ENCODE measurements at regions not wholly inside any gene's neighbourhood (a gene's known extent, or its start where the extent isn't known, plus 50 kb on each side); places are given as distances from the start of the nearest gene placed in this dataset.

- Mint-ChIP-seq H3K9me3 (peaks cover 2% of the 10 kb centered on the region), H3K4me1 (ENCODE audit: low read depth) (no peaks in the 10 kb centered on the region), H3K36me3 (ENCODE audit: low read depth) (no peaks in the 10 kb centered on the region), H3K27me3 (peaks cover 3% of the 10 kb centered on the region), H3K27ac (no peak overlapping the region), H3K4me3 (no peak overlapping the region)
- Histone ChIP-seq H3K4me3 (ENCODE audit: low read length) (no peak overlapping the region), H3K27ac (ENCODE audit: low read depth in 1 of 2, low read length in 2 of 2) (no peak overlapping the region), H3K36me3 (ENCODE audit: insufficient read depth, low read length) (no peaks in the 10 kb centered on the region), H3K4me1 (ENCODE audit: insufficient read depth, low read length) (no peaks in the 10 kb centered on the region), H3K9me3 (ENCODE audit: control insufficient read depth in 1 of 2, insufficient read depth in 1 of 2, low read length in 2 of 2) (no peaks in the 10 kb centered on the region), H3K27me3 (ENCODE audit: control insufficient read depth in 1 of 2, insufficient read depth in 2 of 2, low read length in 2 of 2) (no peaks in the 10 kb centered on the region)
- POLR2A ChIA-PET: no interaction called here
- intact Hi-C loops (cut with DNase I, micrococcal nuclease): no loop called here
- DNase-seq: no peak
- no peak for TF ChIP-seq CTCF (IDR thresholded peaks at IDR 0.05)
- no peak for ATAC-seq (ENCODE audit: poor library complexity)
- CTCF ChIA-PET: no interaction called here
These were observed 108.2 kb upstream of the IRX5 start for GRCh38 chr16:54822492-54822891.

- ChIA-PET CTCF (no interaction called here), POLR2A (no interaction called here)
- Histone ChIP-seq H3K36me3 (ENCODE audit: insufficient read depth, low read length) (no peaks in the 10 kb centered on the region), H3K4me3 (ENCODE audit: low read length) (no peak overlapping the region), H3K27ac (ENCODE audit: low read depth in 1 of 2, low read length in 2 of 2) (no peak overlapping the region), H3K4me1 (ENCODE audit: insufficient read depth, low read length) (no peaks in the 10 kb centered on the region), H3K9me3 (ENCODE audit: control insufficient read depth in 1 of 2, insufficient read depth in 1 of 2, low read length in 2 of 2) (no peaks in the 10 kb centered on the region), H3K27me3 (ENCODE audit: control insufficient read depth in 1 of 2, insufficient read depth in 2 of 2, low read length in 2 of 2) (no peaks in the 10 kb centered on the region)
- Mint-ChIP-seq H3K9me3 (peaks cover 2% of the 10 kb centered on the region), H3K27ac (no peak overlapping the region), H3K4me1 (ENCODE audit: low read depth) (no peaks in the 10 kb centered on the region), H3K4me3 (no peak overlapping the region), H3K27me3 (peaks cover 4% of the 10 kb centered on the region), H3K36me3 (ENCODE audit: low read depth) (no peaks in the 10 kb centered on the region)
- intact Hi-C loops (cut with DNase I, micrococcal nuclease): no loop called here
- TF ChIP-seq CTCF (IDR thresholded peaks at IDR 0.05): no peak
- no peak for DNase-seq
- ATAC-seq (ENCODE audit: poor library complexity): no peak
These were observed 108.9 kb upstream of the IRX5 start for GRCh38 chr16:54821731-54822130.

- Mint-ChIP-seq H3K4me3 (no peak overlapping the region), H3K4me1 (ENCODE audit: low read depth) (no peaks in the 10 kb centered on the region)
- no peak for TF ChIP-seq CTCF (IDR thresholded peaks at IDR 0.05)
These were observed 112.6 kb upstream of the IRX5 start for GRCh38 chr16:54817940-54818574.

More at GRCh38 chr16:54817940-54818574, 112.6 kb upstream of the IRX5 start:
- DNase-seq (no peak), ATAC-seq (ENCODE audit: poor library complexity) (no peak)
- no peaks in the 10 kb centered on the region for H3K9me3 ChIP-seq (ENCODE audit: control insufficient read depth in 1 of 2, insufficient read depth in 1 of 2, low read length in 2 of 2)
- no peak overlapping the region for H3K27ac Mint-ChIP-seq
- peaks cover 4% of the 10 kb centered on the region for H3K27me3 Mint-ChIP-seq
- no peaks in the 10 kb centered on the region for H3K36me3 Mint-ChIP-seq (ENCODE audit: low read depth)
- H3K9me3 Mint-ChIP-seq: peaks cover 2% of the 10 kb centered on the region
- H3K27ac ChIP-seq (ENCODE audit: low read depth in 1 of 2, low read length in 2 of 2): no peak overlapping the region
- intact Hi-C loops (cut with DNase I, micrococcal nuclease): no loop called here
- H3K36me3 ChIP-seq (ENCODE audit: insufficient read depth, low read length): no peaks in the 10 kb centered on the region
- no peaks in the 10 kb centered on the region for H3K27me3 ChIP-seq (ENCODE audit: control insufficient read depth in 1 of 2, insufficient read depth in 2 of 2, low read length in 2 of 2)
- POLR2A ChIA-PET: no interaction called here
- H3K4me1 ChIP-seq (ENCODE audit: insufficient read depth, low read length): no peaks in the 10 kb centered on the region
- CTCF ChIA-PET: no interaction called here
- no peak overlapping the region for H3K4me3 ChIP-seq (ENCODE audit: low read length)

Data from CD4-positive, alpha-beta T cell (primary cell).